ENCODE measurements at regions not wholly inside any gene's neighbourhood (a gene's known extent, or its start where the extent isn't known, plus 50 kb on each side); places are given as distances from the start of the nearest gene placed in this dataset.
"Not testable (repeated sequence)": the region's sequence is repeated elsewhere in the genome, so short reads cannot be mapped to it uniquely, and the experiment has no call there.

- no peaks in the 10 kb centered on the region for H3K36me3 Mint-ChIP-seq
- H3K27ac Mint-ChIP-seq, result no peak overlapping the region
- peaks cover 35% of the 10 kb centered on the region for H3K4me1 Mint-ChIP-seq
- ATAC-seq, result no peak
- no peak overlapping the region for H3K4me3 Mint-ChIP-seq
- H3K9me3 Mint-ChIP-seq, result peaks cover 2% of the 10 kb centered on the region
- H3K27me3 Mint-ChIP-seq, result no peaks in the 10 kb centered on the region
These were observed 101.3 kb downstream of the AKAP11 start for GRCh38 chr13:42373048-42373812.

DNA sequence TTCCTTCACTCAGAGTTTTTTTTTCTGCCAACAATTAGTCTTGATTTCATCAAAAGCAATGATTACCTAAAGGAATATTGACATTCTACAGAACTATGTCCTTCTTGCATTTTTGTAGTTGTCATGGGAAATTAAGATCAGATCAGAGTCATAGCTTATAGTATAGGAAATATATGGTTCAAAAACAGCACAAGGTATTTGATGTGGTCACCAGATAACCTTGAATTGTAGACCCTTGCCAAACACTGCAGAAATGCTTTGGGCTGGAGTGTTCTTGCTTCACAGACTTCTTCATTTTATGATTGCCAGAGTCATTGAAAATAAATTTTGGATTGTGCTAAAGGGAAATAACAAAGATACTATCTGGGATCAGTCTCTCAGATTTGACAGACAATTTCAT lies 103.7 kb downstream of the AKAP11 start:
- H3K27ac Mint-ChIP-seq, result no peak overlapping the region
- H3K27me3 Mint-ChIP-seq, result no peaks in the 10 kb centered on the region
- H3K4me3 Mint-ChIP-seq, result no peak overlapping the region
- H3K9me3 Mint-ChIP-seq, result peaks cover 2% of the 10 kb centered on the region
- H3K4me1 Mint-ChIP-seq, result peaks cover 50% of the 10 kb centered on the region
- H3K36me3 Mint-ChIP-seq, result no peaks in the 10 kb centered on the region
- ATAC-seq, result no peak

GRCh38 chr13:42377640-42378382 lies 105.9 kb downstream of the AKAP11 start:
- Mint-ChIP-seq H3K4me1 (peaks cover 66% of the 10 kb centered on the region), H3K9me3 (peaks cover 5% of the 10 kb centered on the region), H3K27me3 (no peaks in the 10 kb centered on the region), H3K36me3 (no peaks in the 10 kb centered on the region), H3K27ac (peak overlapping the region; percentile 94), H3K4me3 (no peak overlapping the region)
- peak; percentile 95 for ATAC-seq

- no peaks in the 10 kb centered on the region for H3K36me3 Mint-ChIP-seq
- no peak for ATAC-seq
- peak overlapping the region; percentile 94 for H3K27ac Mint-ChIP-seq
- peaks cover 66% of the 10 kb centered on the region for H3K4me1 Mint-ChIP-seq
- H3K4me3 Mint-ChIP-seq, result no peak overlapping the region
- H3K9me3 Mint-ChIP-seq, result peaks cover 5% of the 10 kb centered on the region
- H3K27me3 Mint-ChIP-seq, result no peaks in the 10 kb centered on the region
These were observed 106.4 kb downstream of the AKAP11 start for GRCh38 chr13:42378383-42378780.

GRCh38 chr13:42379241-42379640 lies 107.3 kb downstream of the AKAP11 start:
- H3K27me3 Mint-ChIP-seq, result no peaks in the 10 kb centered on the region
- no peak for ATAC-seq
- H3K4me3 Mint-ChIP-seq, result no peak overlapping the region
- H3K36me3 Mint-ChIP-seq, result no peaks in the 10 kb centered on the region
- H3K9me3 Mint-ChIP-seq, result peaks cover 5% of the 10 kb centered on the region
- H3K27ac Mint-ChIP-seq, result peak overlapping the region; percentile 94
- H3K4me1 Mint-ChIP-seq, result peaks cover 69% of the 10 kb centered on the region

DNA sequence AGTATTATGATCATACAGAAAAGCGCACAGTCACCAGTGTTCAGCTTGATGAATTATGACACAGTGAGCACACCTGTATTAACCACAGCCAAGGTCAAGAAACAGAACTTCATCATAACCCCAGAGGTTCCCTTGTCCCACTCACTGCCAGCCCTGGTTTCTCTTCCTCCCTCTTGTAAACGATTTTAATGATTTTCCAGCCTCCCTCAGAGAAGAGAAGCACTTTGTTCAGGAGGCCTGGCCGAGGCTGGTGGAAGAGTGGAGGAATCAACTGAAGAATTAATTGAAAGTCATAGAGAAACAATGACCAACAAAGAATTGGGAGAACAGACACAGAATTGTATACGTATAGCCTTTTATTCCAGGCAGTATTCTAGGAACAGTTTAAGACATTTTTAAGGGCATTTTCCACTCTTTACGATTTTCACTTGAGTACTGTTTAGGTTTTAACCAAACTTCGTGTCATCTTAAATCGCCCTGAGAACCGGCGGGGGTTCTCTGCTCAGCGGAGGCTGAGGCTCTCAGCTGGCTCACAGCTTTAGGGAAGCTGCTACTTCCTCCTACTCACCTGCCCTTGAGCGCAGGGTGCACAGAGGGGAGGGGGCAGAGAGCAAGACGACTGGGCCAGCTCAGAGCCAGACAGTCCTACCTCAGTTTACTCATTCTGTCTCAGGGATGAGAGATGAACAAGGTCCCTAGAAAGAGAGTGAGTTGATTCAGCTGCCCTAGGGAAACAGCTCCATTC lies 108.6 kb downstream of the AKAP11 start:
- peak overlapping the region; percentile 72 for H3K4me3 Mint-ChIP-seq
- ATAC-seq, result peak; percentile 75
- H3K27ac Mint-ChIP-seq, result peak overlapping the region; percentile 94
- H3K36me3 Mint-ChIP-seq, result no peaks in the 10 kb centered on the region
- peaks cover 5% of the 10 kb centered on the region for H3K9me3 Mint-ChIP-seq
- H3K4me1 Mint-ChIP-seq, result peaks cover 69% of the 10 kb centered on the region
- no peaks in the 10 kb centered on the region for H3K27me3 Mint-ChIP-seq

DNA sequence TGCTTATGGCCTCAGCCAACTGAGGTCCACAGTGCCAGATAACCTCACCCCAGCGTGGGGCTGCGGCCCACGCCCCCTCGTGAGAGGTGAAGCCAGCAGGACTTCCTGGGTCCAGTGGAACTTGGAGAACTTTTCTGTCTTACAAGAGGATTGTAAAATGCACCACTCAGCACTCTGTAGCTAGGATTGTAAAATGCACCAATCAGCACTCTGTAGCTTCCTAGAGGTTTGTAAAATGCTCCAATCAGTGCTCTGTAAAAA lies 109.1 kb downstream of the AKAP11 start:
- no peaks in the 10 kb centered on the region for H3K36me3 Mint-ChIP-seq
- H3K27me3 Mint-ChIP-seq, result no peaks in the 10 kb centered on the region
- no peak overlapping the region for H3K4me3 Mint-ChIP-seq
- H3K4me1 Mint-ChIP-seq, result peaks cover 64% of the 10 kb centered on the region
- H3K9me3 Mint-ChIP-seq, result peaks cover 5% of the 10 kb centered on the region
- ATAC-seq, result no peak
- H3K27ac Mint-ChIP-seq, result peak overlapping the region; percentile 94

DNA sequence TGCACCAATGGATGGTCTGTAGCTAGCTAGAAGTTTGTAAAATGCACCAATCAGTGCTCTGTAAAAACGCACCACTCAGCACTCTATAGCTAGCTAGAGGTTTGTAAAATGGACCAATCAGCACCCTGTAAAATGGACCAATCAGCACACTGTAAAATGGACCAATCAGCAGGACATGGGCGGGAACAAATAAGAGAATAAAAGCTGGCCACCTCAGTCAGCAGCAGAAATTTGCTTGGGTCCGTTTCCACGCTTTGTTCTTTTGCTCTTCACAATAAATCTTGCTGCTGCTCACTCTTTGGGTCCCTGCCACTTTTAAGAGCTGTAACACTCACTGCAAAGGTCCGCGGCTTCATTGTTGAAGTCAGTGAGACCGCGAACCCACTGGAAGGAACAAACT lies 109.5 kb downstream of the AKAP11 start:
- not testable (repeated sequence) for H3K36me3 Mint-ChIP-seq, ATAC-seq, H3K27me3 Mint-ChIP-seq, H3K4me3 Mint-ChIP-seq, H3K9me3 Mint-ChIP-seq
- H3K4me1 Mint-ChIP-seq, result peaks cover 61% of the 10 kb centered on the region
- H3K27ac Mint-ChIP-seq, result peak overlapping the region; percentile 1

DNA sequence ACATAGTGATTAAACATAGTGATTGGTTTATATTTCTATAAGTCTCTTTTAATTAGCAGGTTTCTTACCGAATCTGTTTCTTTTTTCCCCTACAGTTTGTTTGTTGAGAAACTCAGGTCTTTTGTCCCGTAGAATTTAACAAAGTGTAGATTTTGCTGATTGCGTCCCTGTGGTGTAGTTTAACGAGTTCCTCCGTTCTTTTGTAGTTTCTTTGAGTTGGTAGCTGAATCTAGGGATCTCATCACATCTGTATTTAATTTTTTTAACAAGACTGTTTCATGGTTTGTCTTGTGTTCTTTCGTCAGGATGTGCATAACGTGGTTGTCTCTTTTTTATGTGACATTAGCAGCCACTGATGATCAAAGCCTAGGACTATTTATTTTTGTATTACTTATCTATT lies 111.1 kb downstream of the AKAP11 start:
- Mint-ChIP-seq H3K27me3 (no peaks in the 10 kb centered on the region), H3K27ac (no peak overlapping the region), H3K4me3 (no peak overlapping the region), H3K4me1 (peaks cover 54% of the 10 kb centered on the region), H3K9me3 (peaks cover 5% of the 10 kb centered on the region), H3K36me3 (no peaks in the 10 kb centered on the region)
- no peak for ATAC-seq

DNA sequence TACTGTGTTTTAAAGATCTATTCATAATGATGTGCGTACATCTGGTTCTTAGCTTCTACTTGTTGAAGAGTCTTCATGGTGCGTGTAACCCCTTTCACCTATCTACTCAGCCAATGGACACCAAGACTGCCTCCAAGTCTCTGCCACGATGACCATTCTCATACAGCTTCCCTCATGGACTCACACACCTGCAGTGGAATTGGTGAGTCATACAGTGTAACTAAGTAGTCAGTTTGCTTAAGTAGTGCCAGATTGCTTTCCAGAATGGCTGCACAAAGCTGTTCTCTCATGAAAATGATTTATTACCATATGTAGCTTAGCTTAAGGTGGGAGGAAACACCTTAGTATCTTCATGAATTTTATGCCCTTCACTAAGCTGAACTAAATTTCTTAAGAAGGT lies 112.3 kb downstream of the AKAP11 start:
- peaks cover 5% of the 10 kb centered on the region for H3K9me3 Mint-ChIP-seq
- H3K4me1 Mint-ChIP-seq, result peaks cover 49% of the 10 kb centered on the region
- ATAC-seq, result no peak
- no peak overlapping the region for H3K27ac Mint-ChIP-seq
- no peaks in the 10 kb centered on the region for H3K36me3 Mint-ChIP-seq
- H3K27me3 Mint-ChIP-seq, result no peaks in the 10 kb centered on the region
- H3K4me3 Mint-ChIP-seq, result no peak overlapping the region

DNA sequence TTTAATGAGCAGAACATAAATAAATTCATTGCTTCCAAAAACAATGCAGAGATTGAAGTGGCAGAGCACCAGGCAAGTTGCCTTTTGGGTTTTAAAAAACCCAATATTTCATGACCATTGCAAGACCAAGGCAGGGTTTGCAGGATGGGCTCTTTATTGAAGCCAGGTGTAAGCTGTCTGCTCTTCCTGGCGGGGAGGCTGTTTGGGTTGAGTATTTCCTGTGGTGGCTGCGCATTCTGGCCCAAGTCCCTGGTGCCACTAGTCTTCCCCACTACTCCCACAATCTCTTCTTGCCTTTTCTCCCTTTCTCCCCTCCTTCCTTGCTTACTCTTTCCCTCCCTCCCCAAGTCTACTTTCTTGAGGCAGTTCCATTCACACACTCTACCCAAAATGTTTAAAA lies 116.4 kb downstream of the AKAP11 start:
- peaks cover 39% of the 10 kb centered on the region for H3K4me1 Mint-ChIP-seq
- ATAC-seq, result no peak
- no peaks in the 10 kb centered on the region for H3K27me3 Mint-ChIP-seq
- no peaks in the 10 kb centered on the region for H3K9me3 Mint-ChIP-seq
- no peak overlapping the region for H3K27ac Mint-ChIP-seq
- no peaks in the 10 kb centered on the region for H3K36me3 Mint-ChIP-seq
- H3K4me3 Mint-ChIP-seq, result no peak overlapping the region

DNA sequence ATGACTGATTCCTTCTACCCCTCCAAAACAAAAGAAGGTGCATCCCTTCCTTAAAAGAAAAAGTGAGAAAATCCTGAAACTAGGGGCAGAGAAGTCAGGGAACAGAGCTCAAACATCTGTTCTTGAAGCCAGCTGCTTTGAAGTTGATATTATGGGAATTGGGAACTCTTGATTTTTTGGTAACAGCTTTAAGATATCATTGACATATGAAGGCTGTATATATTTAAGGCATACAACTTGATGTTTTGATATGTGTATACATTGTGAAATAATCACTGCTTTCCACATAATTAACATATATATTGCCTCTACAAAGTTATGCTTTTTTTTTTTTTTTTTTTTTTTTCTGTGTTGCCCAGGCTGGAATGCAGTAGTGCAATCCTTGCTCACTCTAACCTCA lies 117.1 kb downstream of the AKAP11 start:
- H3K4me3 Mint-ChIP-seq, result no peak overlapping the region
- peaks cover 42% of the 10 kb centered on the region for H3K4me1 Mint-ChIP-seq
- H3K9me3 Mint-ChIP-seq, result no peaks in the 10 kb centered on the region
- no peaks in the 10 kb centered on the region for H3K36me3 Mint-ChIP-seq
- H3K27ac Mint-ChIP-seq, result no peak overlapping the region
- H3K27me3 Mint-ChIP-seq, result no peaks in the 10 kb centered on the region
- ATAC-seq, result no peak

GRCh38 chr13:42392180-42392579 lies 120.2 kb downstream of the AKAP11 start:
- no peaks in the 10 kb centered on the region for H3K9me3 Mint-ChIP-seq
- H3K4me3 Mint-ChIP-seq, result no peak overlapping the region
- H3K27me3 Mint-ChIP-seq, result no peaks in the 10 kb centered on the region
- peaks cover 64% of the 10 kb centered on the region for H3K4me1 Mint-ChIP-seq
- no peaks in the 10 kb centered on the region for H3K36me3 Mint-ChIP-seq
- H3K27ac Mint-ChIP-seq, result no peak overlapping the region
- ATAC-seq, result no peak

GRCh38 chr13:42392716-42393572 lies 121.0 kb downstream of the AKAP11 start:
- H3K27ac Mint-ChIP-seq, result peak overlapping the region; percentile 41
- no peaks in the 10 kb centered on the region for H3K9me3 Mint-ChIP-seq
- H3K4me3 Mint-ChIP-seq, result no peak overlapping the region
- peaks cover 63% of the 10 kb centered on the region for H3K4me1 Mint-ChIP-seq
- no peaks in the 10 kb centered on the region for H3K36me3 Mint-ChIP-seq
- no peaks in the 10 kb centered on the region for H3K27me3 Mint-ChIP-seq
- no peak for ATAC-seq

Measured in stimulated activated memory B cell treated with anti-CD40 and anti-IgM and Interleukin-4, amounts not matched to agents 10 μg/mL and 1 μg/mL and 100 μg/mL, for 72 hours (primary cell).